ENCODE measurements at regions not wholly inside any gene's neighbourhood (a gene's known extent, or its start where the extent isn't known, plus 50 kb on each side); places are given as distances from the start of the nearest gene placed in this dataset.

GRCh38 chr10:59517341-59517899, 155.1 kb upstream of the FAM13C start:
- no peak overlapping the region for H3K4me3 ChIP-seq
- no peaks in the 10 kb centered on the region for H3K36me3 ChIP-seq
- TF ChIP-seq CTCF (IDR thresholded peaks at IDR 0.05) (no peak), POLR2A (IDR thresholded peaks at IDR 0.05) (no peak), POLR2AphosphoS5 (IDR thresholded peaks at IDR 0.05) (no peak), EP300 (IDR thresholded peaks at IDR 0.05) (no peak)
- H3K4me1 ChIP-seq = peaks cover 0 to 22% (median 10%) of the 10 kb centered on the region in 3 donors
- H3K27me3 ChIP-seq = no peaks in the 10 kb centered on the region
- H3K9me3 ChIP-seq = no peaks in the 10 kb centered on the region
- WGBS, 2 donors (ENCODE audit: low coverage in 1 of 2) = 39% methylated on average over 6 to 7 of the region's 7 CpGs
- H3K27ac ChIP-seq = peak overlapping the region in 2 of 4 donors; percentile 9 to 48
- no peak for ATAC-seq

- Histone ChIP-seq H3K9me3 (no peaks in the 10 kb centered on the region), H3K4me1 (peaks cover 0 to 19% (median 9%) of the 10 kb centered on the region in 3 donors), H3K27me3 (no peaks in the 10 kb centered on the region), H3K4me3 (no peak overlapping the region), H3K36me3 (no peaks in the 10 kb centered on the region), H3K27ac (no peak overlapping the region)
- WGBS, 2 donors (ENCODE audit: low coverage in 1 of 2) = 16 to 59% methylated on average over 3 of the region's 3 CpGs
- no peak for ATAC-seq
- no peak for TF ChIP-seq POLR2A (IDR thresholded peaks at IDR 0.05)
- TF ChIP-seq EP300 (IDR thresholded peaks at IDR 0.05) = no peak
- no peak for TF ChIP-seq POLR2AphosphoS5 (IDR thresholded peaks at IDR 0.05)
- no peak for TF ChIP-seq CTCF (IDR thresholded peaks at IDR 0.05)
Observed at GRCh38 chr10:59513558-59513957, 151.2 kb upstream of the FAM13C start.

- Histone ChIP-seq H3K4me1 (peaks cover 0 to 13% (median 4%) of the 10 kb centered on the region in 3 donors), H3K9me3 (no peaks in the 10 kb centered on the region), H3K4me3 (no peak overlapping the region), H3K27me3 (no peaks in the 10 kb centered on the region), H3K27ac (no peak overlapping the region), H3K36me3 (no peaks in the 10 kb centered on the region)
- TF ChIP-seq POLR2A (IDR thresholded peaks at IDR 0.05) (no peak), CTCF (IDR thresholded peaks at IDR 0.05) (no peak), EP300 (IDR thresholded peaks at IDR 0.05) (no peak), POLR2AphosphoS5 (IDR thresholded peaks at IDR 0.05) (no peak)
- ATAC-seq = no peak
- 91 to 100% methylated on average over 1 to 3 of the region's 3 CpGs for whole genome bisulfite sequencing, 2 donors (ENCODE audit: low coverage in 1 of 2)
Observed at GRCh38 chr10:59512951-59513350, 150.6 kb upstream of the FAM13C start.

- no peak for ATAC-seq
- Histone ChIP-seq H3K4me1 (no peaks in the 10 kb centered on the region), H3K27ac (no peak overlapping the region), H3K9me3 (no peaks in the 10 kb centered on the region), H3K27me3 (no peaks in the 10 kb centered on the region), H3K36me3 (no peaks in the 10 kb centered on the region), H3K4me3 (no peak overlapping the region)
- TF ChIP-seq CTCF (IDR thresholded peaks at IDR 0.05) = no peak
- no peak for TF ChIP-seq POLR2AphosphoS5 (IDR thresholded peaks at IDR 0.05)
- no peak for TF ChIP-seq EP300 (IDR thresholded peaks at IDR 0.05)
- 79 to 84% methylated on average over 1 of the region's 1 CpG for WGBS, 2 donors (ENCODE audit: low coverage in 1 of 2)
Observed at GRCh38 chr10:59508956-59509355, 146.6 kb upstream of the FAM13C start.

GRCh38 chr10:59508296-59508695, 145.9 kb upstream of the FAM13C start:
- H3K27ac ChIP-seq = no peak overlapping the region
- no peak overlapping the region for H3K4me3 ChIP-seq
- no peaks in the 10 kb centered on the region for H3K27me3 ChIP-seq
- H3K36me3 ChIP-seq = no peaks in the 10 kb centered on the region
- 77 to 100% methylated on average over 2 of the region's 3 CpGs for WGBS, 2 donors (ENCODE audit: low coverage in 1 of 2)
- ATAC-seq = no peak
- TF ChIP-seq EP300 (IDR thresholded peaks at IDR 0.05) (no peak), CTCF (IDR thresholded peaks at IDR 0.05) (no peak), POLR2AphosphoS5 (IDR thresholded peaks at IDR 0.05) (no peak), POLR2A (IDR thresholded peaks at IDR 0.05) (no peak)
- no peaks in the 10 kb centered on the region for H3K4me1 ChIP-seq
- no peaks in the 10 kb centered on the region for H3K9me3 ChIP-seq
